ENCODE measurements at regions not wholly inside any gene's neighbourhood (a gene's known extent, or its start where the extent isn't known, plus 50 kb on each side); places are given as distances from the start of the nearest gene placed in this dataset.
"Not testable (repeated sequence)": the region's sequence is repeated elsewhere in the genome, so short reads cannot be mapped to it uniquely, and the experiment has no call there.

- Histone ChIP-seq H3K4me1 (ENCODE audit: control insufficient read depth in 1 of 2, insufficient read depth in 2 of 2, low read length in 2 of 2) (peaks cover 0 to 4% of the 10 kb centered on the region in 2 donors), H3K9ac (ENCODE audit: low read depth in 1 of 2, low read length in 2 of 2) (no peak overlapping the region), H3K27ac (ENCODE audit: low read depth, low read length) (no peak overlapping the region), H3K4me3 (ENCODE audit: low read depth in 1 of 2, low read length in 2 of 2) (no peak overlapping the region), H3K27me3 (ENCODE audit: control insufficient read depth in 1 of 2, insufficient read depth in 2 of 2, low read length in 2 of 2) (no peaks in the 10 kb centered on the region), H3K9me3 (ENCODE audit: control insufficient read depth in 1 of 2, low read length in 2 of 2) (no peaks in the 10 kb centered on the region), H3K36me3 (ENCODE audit: control insufficient read depth in 1 of 2, insufficient read depth in 2 of 2, low read length in 2 of 2) (no peaks in the 10 kb centered on the region)
These were observed 179.7 kb downstream of the NPIPB11 start for GRCh38 chr16:29226782-29227181.

GRCh38 chr16:29224675-29225074 is 181.8 kb downstream of the NPIPB11 start:
- not testable (repeated sequence) for H3K36me3 ChIP-seq (ENCODE audit: control insufficient read depth in 1 of 2, insufficient read depth in 2 of 2, low read length in 2 of 2); H3K4me1 ChIP-seq (ENCODE audit: control insufficient read depth in 1 of 2, insufficient read depth in 2 of 2, low read length in 2 of 2); H3K9ac ChIP-seq (ENCODE audit: low read depth in 1 of 2, low read length in 2 of 2); H3K27ac ChIP-seq (ENCODE audit: low read depth, low read length); H3K27me3 ChIP-seq (ENCODE audit: control insufficient read depth in 1 of 2, insufficient read depth in 2 of 2, low read length in 2 of 2); H3K4me3 ChIP-seq (ENCODE audit: low read depth in 1 of 2, low read length in 2 of 2); H3K9me3 ChIP-seq (ENCODE audit: control insufficient read depth in 1 of 2, low read length in 2 of 2)

- not testable (repeated sequence) for H3K36me3 ChIP-seq (ENCODE audit: control insufficient read depth in 1 of 2, insufficient read depth in 2 of 2, low read length in 2 of 2); H3K27me3 ChIP-seq (ENCODE audit: control insufficient read depth in 1 of 2, insufficient read depth in 2 of 2, low read length in 2 of 2); H3K27ac ChIP-seq (ENCODE audit: low read depth, low read length); H3K9ac ChIP-seq (ENCODE audit: low read depth in 1 of 2, low read length in 2 of 2); H3K4me3 ChIP-seq (ENCODE audit: low read depth in 1 of 2, low read length in 2 of 2); H3K9me3 ChIP-seq (ENCODE audit: control insufficient read depth in 1 of 2, low read length in 2 of 2); H3K4me1 ChIP-seq (ENCODE audit: control insufficient read depth in 1 of 2, insufficient read depth in 2 of 2, low read length in 2 of 2)
These were observed 183.9 kb downstream of the NPIPB11 start for GRCh38 chr16:29222615-29223014.

GRCh38 chr16:29222008-29222407 is 184.5 kb downstream of the NPIPB11 start:
- not testable (repeated sequence) for H3K4me1 ChIP-seq (ENCODE audit: control insufficient read depth in 1 of 2, insufficient read depth in 2 of 2, low read length in 2 of 2); H3K27me3 ChIP-seq (ENCODE audit: control insufficient read depth in 1 of 2, insufficient read depth in 2 of 2, low read length in 2 of 2); H3K9me3 ChIP-seq (ENCODE audit: control insufficient read depth in 1 of 2, low read length in 2 of 2); H3K4me3 ChIP-seq (ENCODE audit: low read depth in 1 of 2, low read length in 2 of 2); H3K27ac ChIP-seq (ENCODE audit: low read depth, low read length); H3K36me3 ChIP-seq (ENCODE audit: control insufficient read depth in 1 of 2, insufficient read depth in 2 of 2, low read length in 2 of 2); H3K9ac ChIP-seq (ENCODE audit: low read depth in 1 of 2, low read length in 2 of 2)

GRCh38 chr16:29221281-29221955 is 185.1 kb downstream of the NPIPB11 start:
- H3K9ac ChIP-seq (ENCODE audit: low read depth in 1 of 2, low read length in 2 of 2); H3K27ac ChIP-seq (ENCODE audit: low read depth, low read length); H3K9me3 ChIP-seq (ENCODE audit: control insufficient read depth in 1 of 2, low read length in 2 of 2); H3K27me3 ChIP-seq (ENCODE audit: control insufficient read depth in 1 of 2, insufficient read depth in 2 of 2, low read length in 2 of 2); H3K4me1 ChIP-seq (ENCODE audit: control insufficient read depth in 1 of 2, insufficient read depth in 2 of 2, low read length in 2 of 2); H3K4me3 ChIP-seq (ENCODE audit: low read depth in 1 of 2, low read length in 2 of 2); H3K36me3 ChIP-seq (ENCODE audit: control insufficient read depth in 1 of 2, insufficient read depth in 2 of 2, low read length in 2 of 2): not testable (repeated sequence)

- not testable (repeated sequence) for H3K4me3 ChIP-seq (ENCODE audit: low read depth in 1 of 2, low read length in 2 of 2); H3K9me3 ChIP-seq (ENCODE audit: control insufficient read depth in 1 of 2, low read length in 2 of 2)
These were observed 185.8 kb downstream of the NPIPB11 start for GRCh38 chr16:29220647-29221191.

GRCh38 chr16:29219966-29220646 is 186.4 kb downstream of the NPIPB11 start:
- H3K4me3 ChIP-seq (ENCODE audit: low read depth in 1 of 2, low read length in 2 of 2); H3K4me1 ChIP-seq (ENCODE audit: control insufficient read depth in 1 of 2, insufficient read depth in 2 of 2, low read length in 2 of 2); H3K36me3 ChIP-seq (ENCODE audit: control insufficient read depth in 1 of 2, insufficient read depth in 2 of 2, low read length in 2 of 2); H3K9ac ChIP-seq (ENCODE audit: low read depth in 1 of 2, low read length in 2 of 2); H3K9me3 ChIP-seq (ENCODE audit: control insufficient read depth in 1 of 2, low read length in 2 of 2); H3K27me3 ChIP-seq (ENCODE audit: control insufficient read depth in 1 of 2, insufficient read depth in 2 of 2, low read length in 2 of 2); H3K27ac ChIP-seq (ENCODE audit: low read depth, low read length): not testable (repeated sequence)

More at GRCh38 chr16:29220647-29221191, 185.8 kb downstream of the NPIPB11 start:
- not testable (repeated sequence) for H3K27ac ChIP-seq (ENCODE audit: low read depth, low read length); H3K9ac ChIP-seq (ENCODE audit: low read depth in 1 of 2, low read length in 2 of 2); H3K27me3 ChIP-seq (ENCODE audit: control insufficient read depth in 1 of 2, insufficient read depth in 2 of 2, low read length in 2 of 2); H3K36me3 ChIP-seq (ENCODE audit: control insufficient read depth in 1 of 2, insufficient read depth in 2 of 2, low read length in 2 of 2); H3K4me1 ChIP-seq (ENCODE audit: control insufficient read depth in 1 of 2, insufficient read depth in 2 of 2, low read length in 2 of 2)

- H3K4me3 ChIP-seq (ENCODE audit: low read depth in 1 of 2, low read length in 2 of 2); H3K9ac ChIP-seq (ENCODE audit: low read depth in 1 of 2, low read length in 2 of 2); H3K36me3 ChIP-seq (ENCODE audit: control insufficient read depth in 1 of 2, insufficient read depth in 2 of 2, low read length in 2 of 2): not testable (repeated sequence)
These were observed 186.9 kb downstream of the NPIPB11 start for GRCh38 chr16:29219562-29219961.

GRCh38 chr16:29218649-29219048 is 187.9 kb downstream of the NPIPB11 start:
- H3K9me3 ChIP-seq (ENCODE audit: control insufficient read depth in 1 of 2, low read length in 2 of 2); H3K4me1 ChIP-seq (ENCODE audit: control insufficient read depth in 1 of 2, insufficient read depth in 2 of 2, low read length in 2 of 2); H3K27me3 ChIP-seq (ENCODE audit: control insufficient read depth in 1 of 2, insufficient read depth in 2 of 2, low read length in 2 of 2); H3K4me3 ChIP-seq (ENCODE audit: low read depth in 1 of 2, low read length in 2 of 2); H3K27ac ChIP-seq (ENCODE audit: low read depth, low read length); H3K9ac ChIP-seq (ENCODE audit: low read depth in 1 of 2, low read length in 2 of 2); H3K36me3 ChIP-seq (ENCODE audit: control insufficient read depth in 1 of 2, insufficient read depth in 2 of 2, low read length in 2 of 2): not testable (repeated sequence)

More at GRCh38 chr16:29219562-29219961, 186.9 kb downstream of the NPIPB11 start:
- H3K27me3 ChIP-seq (ENCODE audit: control insufficient read depth in 1 of 2, insufficient read depth in 2 of 2, low read length in 2 of 2); H3K9me3 ChIP-seq (ENCODE audit: control insufficient read depth in 1 of 2, low read length in 2 of 2); H3K27ac ChIP-seq (ENCODE audit: low read depth, low read length); H3K4me1 ChIP-seq (ENCODE audit: control insufficient read depth in 1 of 2, insufficient read depth in 2 of 2, low read length in 2 of 2): not testable (repeated sequence)

- H3K27me3 ChIP-seq (ENCODE audit: control insufficient read depth in 1 of 2, insufficient read depth in 2 of 2, low read length in 2 of 2); H3K4me1 ChIP-seq (ENCODE audit: control insufficient read depth in 1 of 2, insufficient read depth in 2 of 2, low read length in 2 of 2); H3K9me3 ChIP-seq (ENCODE audit: control insufficient read depth in 1 of 2, low read length in 2 of 2); H3K4me3 ChIP-seq (ENCODE audit: low read depth in 1 of 2, low read length in 2 of 2); H3K9ac ChIP-seq (ENCODE audit: low read depth in 1 of 2, low read length in 2 of 2); H3K27ac ChIP-seq (ENCODE audit: low read depth, low read length); H3K36me3 ChIP-seq (ENCODE audit: control insufficient read depth in 1 of 2, insufficient read depth in 2 of 2, low read length in 2 of 2): not testable (repeated sequence)
These were observed 188.3 kb downstream of the NPIPB11 start for GRCh38 chr16:29218171-29218570.

Data from duodenal mucosa (tissue), 2 donors.